ENCODE measurements at regions not wholly inside any gene's neighbourhood (a gene's known extent, or its start where the extent isn't known, plus 50 kb on each side); places are given as distances from the start of the nearest gene placed in this dataset.
A peak's percentile ranks its signal among the peaks of the same experiment; 100 is the strongest.

DNA sequence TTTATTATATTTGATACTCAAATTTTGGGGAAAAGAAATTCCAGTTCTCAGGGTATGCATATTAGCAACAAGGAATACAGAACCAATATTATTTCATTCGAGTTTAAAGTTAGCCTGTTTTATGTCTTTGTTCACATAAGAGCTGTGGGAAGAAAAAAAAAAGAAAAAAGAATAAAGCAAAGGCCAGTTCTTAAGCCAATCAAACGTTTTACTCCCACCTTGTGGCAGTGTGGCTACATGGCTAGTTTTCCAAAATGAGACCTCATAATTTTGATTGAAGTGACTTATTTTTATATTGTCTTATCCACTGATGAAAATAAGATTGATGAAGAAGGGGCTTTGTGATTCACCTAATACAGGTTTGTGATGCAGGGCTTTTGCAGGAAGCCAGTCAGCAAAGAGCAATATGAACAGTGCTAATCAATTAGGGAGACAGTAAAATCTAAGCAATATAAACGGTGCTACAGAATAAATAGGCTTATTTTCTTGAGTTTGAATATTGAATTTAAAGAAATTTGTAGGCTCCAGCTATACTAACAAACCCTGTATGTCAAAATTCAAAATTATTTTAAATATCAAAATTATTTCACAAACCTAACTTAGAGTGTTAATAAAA, 624.1 kb upstream of the FOXG1 start:
- intact Hi-C loops (cut with micrococcal nuclease; ENCODE audit: unreplicated experiment) = no loop called here
- POLR2A ChIA-PET = no interaction called here

DNA sequence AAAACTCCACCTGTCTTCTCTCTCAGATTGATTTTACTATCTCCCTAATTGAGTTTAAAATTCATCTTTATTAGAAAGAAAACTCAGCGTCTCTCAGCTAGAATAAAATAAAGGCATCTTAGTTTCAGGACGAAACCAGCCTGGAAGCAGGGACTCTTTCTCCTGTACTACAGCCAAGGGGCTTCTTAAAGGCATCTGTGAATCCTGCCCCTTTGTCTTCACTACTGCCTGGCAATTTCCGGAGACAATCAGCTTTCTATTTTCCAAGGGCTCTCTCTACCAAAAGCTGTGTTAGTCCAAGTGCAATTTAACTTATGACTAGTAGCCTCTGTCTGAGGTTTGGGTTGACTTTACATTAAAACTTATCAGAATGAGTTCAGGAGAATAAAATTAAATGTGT, 623.3 kb upstream of the FOXG1 start:
- H3K4me3 ChIP-seq (ENCODE audit: low read depth in 2 of 2, low read length in 2 of 2) = no peak overlapping the region
- ATAC-seq = no peak

More for the DNA sequence above, 624.1 kb upstream of the FOXG1 start:
- Histone ChIP-seq H3K9me3 (ENCODE audit: control insufficient read depth, insufficient read depth, low read depth, low read length) (no peaks in the 10 kb centered on the region), H3K27ac (ENCODE audit: low read length) (no peak overlapping the region; the same call in 1 of the 2 replicates), H3K27me3 (ENCODE audit: control insufficient read depth, insufficient read depth, low read length) (no peaks in the 10 kb centered on the region), H3K4me1 (ENCODE audit: control insufficient read depth, insufficient read depth, low read length) (peaks cover 3% of the 10 kb centered on the region), H3K4me3 (ENCODE audit: low read depth in 2 of 2, low read length in 2 of 2) (no peak overlapping the region), H3K36me3 (ENCODE audit: control insufficient read depth, insufficient read depth, low read length) (no peaks in the 10 kb centered on the region)
- in situ Hi-C loops (cut with HindIII; ENCODE audit: low pct_unique_long_range_greater_than_20kb, low sequenced_read_pairs) = no loop called here
- CTCF ChIA-PET = interaction anchor here (0.5 kb wide), 1 partner anchor 533 kb away, joined by 3 read pairs; no protein-coding TSS in a partner anchor
- TF ChIP-seq CTCF (IDR thresholded peaks at IDR 0.05) = peak; percentile 30; the same call in 1 of the 2 replicates
- no peak for TF ChIP-seq TCF7L2 (IDR thresholded peaks at IDR 0.05; ENCODE audit: low read depth, low read length)
- TF ChIP-seq, protein P1, sequence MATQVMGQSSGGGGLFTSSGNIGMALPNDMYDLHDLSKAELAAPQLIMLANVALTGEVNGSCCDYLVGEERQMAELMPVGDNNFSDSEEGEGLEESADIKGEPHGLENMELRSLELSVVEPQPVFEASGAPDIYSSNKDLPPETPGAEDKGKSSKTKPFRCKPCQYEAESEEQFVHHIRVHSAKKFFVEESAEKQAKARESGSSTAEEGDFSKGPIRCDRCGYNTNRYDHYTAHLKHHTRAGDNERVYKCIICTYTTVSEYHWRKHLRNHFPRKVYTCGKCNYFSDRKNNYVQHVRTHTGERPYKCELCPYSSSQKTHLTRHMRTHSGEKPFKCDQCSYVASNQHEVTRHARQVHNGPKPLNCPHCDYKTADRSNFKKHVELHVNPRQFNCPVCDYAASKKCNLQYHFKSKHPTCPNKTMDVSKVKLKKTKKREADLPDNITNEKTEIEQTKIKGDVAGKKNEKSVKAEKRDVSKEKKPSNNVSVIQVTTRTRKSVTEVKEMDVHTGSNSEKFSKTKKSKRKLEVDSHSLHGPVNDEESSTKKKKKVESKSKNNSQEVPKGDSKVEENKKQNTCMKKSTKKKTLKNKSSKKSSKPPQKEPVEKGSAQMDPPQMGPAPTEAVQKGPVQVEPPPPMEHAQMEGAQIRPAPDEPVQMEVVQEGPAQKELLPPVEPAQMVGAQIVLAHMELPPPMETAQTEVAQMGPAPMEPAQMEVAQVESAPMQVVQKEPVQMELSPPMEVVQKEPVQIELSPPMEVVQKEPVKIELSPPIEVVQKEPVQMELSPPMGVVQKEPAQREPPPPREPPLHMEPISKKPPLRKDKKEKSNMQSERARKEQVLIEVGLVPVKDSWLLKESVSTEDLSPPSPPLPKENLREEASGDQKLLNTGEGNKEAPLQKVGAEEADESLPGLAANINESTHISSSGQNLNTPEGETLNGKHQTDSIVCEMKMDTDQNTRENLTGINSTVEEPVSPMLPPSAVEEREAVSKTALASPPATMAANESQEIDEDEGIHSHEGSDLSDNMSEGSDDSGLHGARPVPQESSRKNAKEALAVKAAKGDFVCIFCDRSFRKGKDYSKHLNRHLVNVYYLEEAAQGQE (IDR thresholded peaks at IDR 0.05; ENCODE audit: insufficient read depth in 1 of 2, low read depth in 2 of 2, low read length in 1 of 2) = no peak
- no peak for TF ChIP-seq POLR2AphosphoS5 (IDR thresholded peaks at IDR 0.05; ENCODE audit: low read depth, low read length)
- ATAC-seq = no peak
- BruUV-seq (replicated peaks) = no TSS peak
- no peak for DNase-seq (ENCODE audit: low read depth, low spot score)

More for the DNA sequence above, 623.3 kb upstream of the FOXG1 start:
- no peaks in the 10 kb centered on the region for H3K9me3 ChIP-seq (ENCODE audit: control insufficient read depth, insufficient read depth, low read depth, low read length)
- no peak overlapping the region; the same call in 1 of the 2 replicates for H3K27ac ChIP-seq (ENCODE audit: low read length)
- no peaks in the 10 kb centered on the region for H3K36me3 ChIP-seq (ENCODE audit: control insufficient read depth, insufficient read depth, low read length)
- in situ Hi-C loops (cut with HindIII; ENCODE audit: low pct_unique_long_range_greater_than_20kb, low sequenced_read_pairs) (no loop called here), intact Hi-C loops (cut with micrococcal nuclease; ENCODE audit: unreplicated experiment) (no loop called here)
- H3K27me3 ChIP-seq (ENCODE audit: control insufficient read depth, insufficient read depth, low read length) = no peaks in the 10 kb centered on the region
- no peak for DNase-seq (ENCODE audit: low read depth, low spot score)
- ChIA-PET CTCF (interaction anchor here (0.5 kb wide), 1 partner anchor 534 kb away, joined by 3 read pairs; no protein-coding TSS in a partner anchor), POLR2A (no interaction called here)
- no peak for TF ChIP-seq TCF7L2 (IDR thresholded peaks at IDR 0.05; ENCODE audit: low read depth, low read length)
- no peak for TF ChIP-seq CTCF (IDR thresholded peaks at IDR 0.05)
- TF ChIP-seq, protein P1 (IDR thresholded peaks at IDR 0.05; ENCODE audit: insufficient read depth in 1 of 2, low read depth in 2 of 2, low read length in 1 of 2) = no peak
- TF ChIP-seq SIN3A (IDR thresholded peaks at IDR 0.05; ENCODE audit: borderline replicate concordance, insufficient read depth, low read depth, low read length) = no peak
- no peak for TF ChIP-seq POLR2AphosphoS5 (IDR thresholded peaks at IDR 0.05; ENCODE audit: low read depth, low read length)
- H3K4me1 ChIP-seq (ENCODE audit: control insufficient read depth, insufficient read depth, low read length) = peaks cover 3% of the 10 kb centered on the region
- BruUV-seq (replicated peaks) = no TSS peak
